HG02642 (cell line): ENCODE measurements at regions not wholly inside any gene's neighbourhood (a gene's known extent, or its start where the extent isn't known, plus 50 kb on each side); places are given as distances from the start of the nearest gene placed in this dataset.
"Not testable (repeated sequence)": the region's sequence is repeated elsewhere in the genome, so short reads cannot be mapped to it uniquely, and the experiment has no call there.

ENCODE experiments used
- ATAC-seq: cut with Tn5 transposase; IDR thresholded peaks from one replicate; pipeline ENCODE4 v1.9.1; 2021; ENCODE audit warnings: mild to moderate bottlenecking; ENCODE audit not compliant: unreplicated experiment, poor library complexity

DNA sequence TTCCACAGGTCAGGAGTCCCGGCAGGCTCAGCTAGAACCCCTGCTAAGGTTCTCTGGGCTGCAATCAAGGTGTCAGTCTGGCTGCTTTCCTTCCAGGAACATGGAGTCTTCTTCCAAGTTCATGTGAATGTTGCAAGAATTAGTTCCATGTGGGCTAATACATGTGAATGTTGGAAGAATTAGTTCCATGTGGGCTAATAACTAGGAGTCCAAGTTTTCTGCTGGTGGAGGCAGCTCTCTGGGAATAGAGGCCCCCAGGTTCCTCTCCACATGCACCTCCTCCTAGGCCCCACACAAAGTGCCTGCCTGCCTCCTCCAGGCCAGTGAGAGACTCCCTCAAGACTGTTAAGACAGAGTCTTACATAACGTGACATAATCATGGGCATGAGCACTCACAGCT is 140.8 kb upstream of the SLC35G4 start:
- ATAC-seq, result no peak

DNA sequence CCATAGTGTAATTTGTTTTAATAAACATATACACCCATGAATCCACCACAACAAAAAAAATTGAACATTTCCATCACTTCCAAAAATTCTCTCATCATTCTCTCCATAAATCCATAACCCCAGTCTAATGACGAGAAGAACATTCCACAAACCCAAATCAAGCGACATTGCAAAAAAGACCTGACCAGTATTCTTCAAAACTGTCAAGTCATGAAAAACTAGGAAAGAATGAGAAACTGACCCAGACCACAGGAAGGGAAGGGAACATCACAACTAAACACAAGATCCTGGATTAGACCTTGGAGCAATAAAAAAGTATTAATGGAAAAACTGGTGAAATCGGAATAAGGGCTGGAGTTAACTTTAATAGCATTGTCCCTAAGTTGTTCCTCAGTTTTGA is 141.3 kb upstream of the SLC35G4 start:
- ATAC-seq, result no peak

DNA sequence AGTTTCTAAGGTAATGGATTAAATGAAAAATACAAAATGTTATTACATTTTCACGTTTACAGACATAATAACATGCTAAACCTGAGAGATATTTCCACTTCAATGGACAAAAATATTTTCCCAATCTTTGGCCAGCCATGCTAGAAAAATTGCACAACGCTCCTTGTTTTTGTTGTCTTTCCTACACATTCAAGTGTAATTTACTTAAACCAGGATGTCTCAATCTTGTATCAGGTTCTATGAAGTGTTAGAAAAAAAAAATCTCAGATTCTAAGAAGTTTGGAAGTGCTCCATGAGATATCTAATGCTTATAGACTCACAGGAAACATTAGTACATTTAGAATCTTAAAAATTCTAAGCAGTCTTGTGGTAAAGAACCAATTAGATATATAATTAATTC is 141.8 kb upstream of the SLC35G4 start:
- ATAC-seq, result no peak

DNA sequence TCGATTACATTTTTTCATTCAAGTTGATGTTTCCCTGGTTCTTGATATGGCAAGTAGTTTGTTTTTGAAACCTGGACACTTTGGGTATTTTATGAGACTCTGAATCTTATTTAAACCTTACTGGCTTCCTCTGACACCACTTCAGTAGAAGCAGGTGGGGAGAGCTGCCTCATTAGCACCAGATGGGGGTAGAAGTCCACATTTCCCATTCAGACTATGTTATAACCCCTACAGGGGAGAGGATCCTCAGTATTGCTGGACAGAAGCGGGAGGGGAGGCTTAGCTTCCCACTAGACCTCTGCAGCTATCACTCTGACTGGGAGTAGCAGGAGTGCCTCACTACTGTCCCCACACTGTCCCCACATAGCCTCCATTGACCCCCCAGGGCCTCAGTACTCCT is 145.3 kb upstream of the SLC35G4 start:
- no peak for ATAC-seq

DNA sequence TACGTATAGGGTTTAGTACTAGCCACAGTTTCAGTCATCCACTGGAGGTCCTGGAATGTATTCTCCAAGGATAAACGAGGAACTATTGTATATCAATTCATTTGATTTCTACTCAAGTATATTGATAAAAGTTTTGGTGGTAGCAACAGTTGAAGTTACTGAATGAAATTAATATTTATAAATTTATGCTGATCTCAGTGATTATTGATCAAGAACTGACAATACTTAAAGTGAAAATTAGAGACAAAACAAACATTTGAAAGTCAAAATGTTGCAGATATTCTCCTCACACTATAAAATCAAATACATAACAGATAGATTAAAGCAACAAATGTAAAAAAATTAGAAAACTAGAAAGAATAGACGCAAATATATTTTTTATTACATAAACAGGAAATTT is 150.9 kb upstream of the SLC35G4 start:
- no peak for ATAC-seq

DNA sequence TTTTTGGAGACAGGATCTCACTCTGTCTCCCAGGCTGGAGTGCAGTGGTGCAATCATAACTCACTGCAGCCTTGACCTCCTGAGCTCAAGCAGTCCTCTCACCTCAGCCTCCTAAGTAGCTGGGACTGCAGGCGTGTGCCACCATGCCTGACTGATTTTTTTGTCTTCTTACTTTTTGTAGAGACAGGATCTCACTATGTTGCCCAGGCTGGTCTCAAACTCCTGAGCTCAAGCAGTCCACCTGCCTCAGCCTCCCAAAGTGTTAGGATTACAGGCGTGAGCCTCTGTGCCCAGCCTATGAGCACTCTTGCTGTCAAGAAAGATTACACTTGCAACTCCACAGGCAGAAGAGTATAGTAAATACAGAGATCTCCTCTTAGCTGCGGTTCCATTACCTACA is 151.5 kb upstream of the SLC35G4 start:
- not testable (repeated sequence) for ATAC-seq

DNA sequence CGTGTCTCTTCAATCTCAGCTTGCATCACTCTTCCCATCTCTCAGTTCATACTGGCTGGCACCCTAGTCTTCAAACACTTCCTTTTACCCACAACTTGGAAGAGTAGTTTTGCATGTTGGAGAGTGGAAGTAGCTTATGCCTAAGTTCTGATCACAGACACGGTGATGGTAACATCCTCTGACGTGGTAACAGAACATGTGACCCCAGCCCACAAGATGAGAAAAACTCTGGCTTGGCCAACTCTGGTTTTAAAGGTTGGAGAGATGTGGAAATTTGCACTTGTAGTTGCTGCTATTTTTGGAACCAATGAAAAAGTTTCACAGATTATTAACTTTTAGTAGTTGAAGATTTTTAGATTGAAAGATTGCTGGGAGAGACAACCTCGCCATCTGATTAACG is 155.4 kb upstream of the SLC35G4 start:
- ATAC-seq, result no peak

DNA sequence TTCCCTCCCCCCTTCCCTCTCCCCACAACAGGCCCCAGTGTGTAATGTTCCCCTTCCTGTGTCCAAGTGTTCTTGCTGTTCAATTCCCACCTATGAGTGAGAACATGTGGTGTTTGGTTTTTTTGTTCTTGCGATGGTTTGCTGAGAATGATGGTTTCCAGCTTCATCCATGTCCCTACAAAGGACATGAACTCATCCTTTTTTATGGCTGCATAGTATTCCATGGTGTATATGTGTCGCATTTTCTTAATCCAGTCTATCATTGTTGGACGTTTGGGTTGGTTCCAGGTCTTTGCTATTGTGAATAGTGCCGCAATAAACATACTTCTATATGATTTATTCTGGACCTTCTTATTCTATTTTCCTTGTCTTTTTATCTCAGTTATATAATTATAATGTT is 165.2 kb upstream of the SLC35G4 start:
- not testable (repeated sequence) for ATAC-seq

DNA sequence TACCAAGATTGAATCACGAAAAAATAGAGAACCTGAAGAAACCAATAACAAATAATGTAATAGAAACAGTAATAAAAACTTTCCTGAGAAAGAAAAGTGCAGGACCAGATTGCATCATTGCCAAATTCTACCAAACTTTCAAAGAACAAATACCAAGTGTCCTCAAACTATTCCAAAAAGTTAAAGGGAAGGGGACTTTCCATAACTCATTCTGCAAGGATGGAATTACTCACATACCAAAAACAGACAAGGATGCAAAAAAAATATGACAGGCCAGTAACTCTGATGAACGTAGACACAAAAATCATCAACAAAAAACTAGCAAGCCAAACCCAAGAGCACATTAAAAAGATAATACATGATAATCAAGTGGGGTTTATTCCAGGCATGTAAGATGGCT is 172.3 kb upstream of the SLC35G4 start:
- ATAC-seq, result no peak

DNA sequence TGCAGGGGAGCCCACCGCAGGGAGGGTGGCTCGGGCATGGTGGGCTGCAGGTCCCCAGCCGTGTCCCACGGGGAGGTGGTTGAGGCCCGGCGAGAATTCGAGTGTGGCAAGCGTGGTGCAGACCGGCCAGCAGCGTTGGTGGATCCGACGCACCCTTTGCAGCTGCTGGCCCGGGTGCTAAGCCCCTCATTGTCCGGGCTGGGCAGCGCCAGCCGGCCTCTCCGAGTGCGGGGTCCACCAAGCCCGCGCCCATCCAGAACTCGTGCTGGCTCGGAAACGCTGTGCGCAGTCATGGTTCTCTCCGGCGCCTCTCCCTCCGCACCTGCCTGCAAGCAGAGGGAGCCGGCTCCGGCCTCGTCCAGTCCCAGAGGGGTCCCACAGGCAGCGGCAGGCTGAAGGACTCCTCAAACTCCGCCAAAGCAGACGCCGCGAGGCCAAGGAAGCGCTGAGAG is 177.0 kb upstream of the SLC35G4 start:
- no peak for ATAC-seq

DNA sequence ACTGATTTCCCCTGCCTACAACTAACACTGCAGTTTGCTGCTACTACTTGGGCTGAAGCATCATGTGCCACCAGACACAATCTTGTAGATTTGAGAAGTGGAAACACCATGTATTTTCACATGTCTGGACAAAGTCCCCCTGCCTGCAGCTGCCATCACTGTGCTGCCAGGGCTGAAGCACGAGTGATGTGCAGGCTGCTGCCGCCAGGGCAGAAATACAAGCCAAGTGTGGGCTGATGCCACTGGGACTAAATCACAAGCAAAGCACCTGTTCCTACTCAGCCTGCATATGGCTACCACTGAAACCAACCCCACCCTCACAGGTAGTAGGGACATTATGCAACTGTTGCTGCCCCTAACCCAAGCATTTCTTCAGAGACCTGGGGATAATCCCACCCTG is 179.5 kb upstream of the SLC35G4 start:
- no peak for ATAC-seq

DNA sequence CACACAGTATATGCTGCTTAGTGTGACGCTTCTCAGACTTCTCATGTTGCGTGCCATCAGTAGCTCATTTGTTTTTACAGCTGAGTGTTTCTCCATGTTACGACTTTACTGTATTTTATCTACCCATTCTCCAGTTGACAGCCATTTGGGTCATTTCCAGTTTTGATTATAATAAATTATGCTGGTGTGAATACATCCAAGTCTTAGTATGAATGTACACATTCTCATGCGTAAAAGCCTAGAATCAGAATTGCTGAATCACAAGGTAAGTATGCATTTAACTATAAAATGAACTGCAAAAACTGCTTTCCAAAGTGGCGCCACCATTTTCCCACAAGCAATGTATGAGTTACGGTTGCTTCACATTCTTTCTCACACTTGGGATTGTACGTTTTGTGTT is 184.2 kb upstream of the SLC35G4 start:
- no peak for ATAC-seq

DNA sequence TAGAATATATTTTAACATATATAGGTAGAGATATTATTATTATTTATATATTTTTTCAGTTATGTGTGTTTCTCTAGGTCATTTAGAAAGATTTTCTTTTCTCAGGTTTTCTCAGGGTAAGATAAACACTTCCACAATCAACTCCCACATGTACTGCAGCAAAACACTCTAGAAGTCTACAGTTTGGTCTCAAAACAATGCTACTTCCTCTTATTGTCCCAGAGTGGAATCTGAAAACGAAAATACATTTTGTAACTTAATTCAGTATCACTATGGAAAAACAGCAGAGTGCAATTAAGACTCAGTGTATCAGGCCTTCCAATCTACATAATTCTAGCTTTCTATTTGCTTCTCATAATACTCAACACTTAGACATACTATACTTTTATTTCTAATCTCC is 190.1 kb upstream of the SLC35G4 start:
- ATAC-seq, result no peak

DNA sequence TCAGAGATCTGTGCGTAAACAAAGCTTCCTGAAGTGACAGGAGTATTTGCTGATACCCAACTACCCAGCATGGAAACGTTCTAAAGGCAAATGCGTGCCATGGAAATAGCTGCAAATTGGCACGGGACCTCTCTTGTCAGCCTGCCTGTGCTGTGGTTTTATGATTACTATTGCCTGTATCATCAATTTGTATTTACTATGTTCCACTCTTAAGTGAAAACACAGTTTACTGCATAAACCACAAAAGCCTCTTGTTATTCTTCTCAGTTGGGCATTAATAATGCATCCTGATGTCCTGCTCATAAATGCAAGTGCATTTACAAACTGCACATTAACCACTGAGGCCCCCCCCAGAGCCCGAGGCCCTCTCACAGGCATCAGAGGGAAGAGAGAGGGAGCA is 196.6 kb upstream of the SLC35G4 start:
- no peak for ATAC-seq

DNA sequence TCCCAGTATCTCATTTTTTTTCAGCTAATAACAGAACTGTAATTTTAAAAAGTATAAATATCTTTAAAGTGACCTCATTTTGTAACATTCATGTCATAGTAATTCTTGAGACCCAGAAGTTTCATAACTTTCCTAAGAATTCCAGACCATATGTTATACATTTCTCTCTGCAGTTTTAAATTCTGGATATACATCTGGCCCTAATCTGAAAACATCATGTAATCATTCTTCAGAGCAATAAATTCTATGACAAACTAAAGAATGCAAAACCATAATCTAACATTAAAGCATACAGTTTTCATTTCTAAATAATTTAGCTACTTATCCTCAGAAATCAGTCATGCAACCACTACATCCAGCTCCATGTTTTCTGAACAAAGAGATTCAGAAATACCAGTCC is 198.3 kb upstream of the SLC35G4 start:
- no peak for ATAC-seq

DNA sequence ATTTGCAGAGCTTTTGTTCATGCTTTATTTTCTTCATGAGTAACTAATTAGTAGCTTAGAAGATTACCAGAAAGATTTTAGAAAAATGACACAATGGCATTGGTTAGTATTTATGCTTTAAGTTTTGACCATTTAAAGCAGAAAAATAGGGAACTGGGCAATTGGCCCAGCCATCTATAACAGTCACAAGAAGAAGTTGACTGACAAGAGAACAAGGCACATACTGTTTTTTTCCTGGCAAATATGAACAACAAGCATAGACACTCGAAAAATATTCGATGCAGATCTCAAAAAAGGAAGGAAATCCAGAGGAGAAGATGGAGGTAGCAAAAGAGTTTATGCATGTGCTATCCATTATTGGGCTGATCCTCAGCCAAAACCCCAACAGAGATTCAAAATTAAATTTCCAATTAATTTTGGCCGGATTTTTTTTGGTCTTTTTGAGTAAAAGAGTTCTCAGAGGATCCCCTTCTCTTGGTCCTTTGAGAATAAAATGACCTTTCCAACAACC is 200.8 kb upstream of the SLC35G4 start:
- ATAC-seq, result no peak

DNA sequence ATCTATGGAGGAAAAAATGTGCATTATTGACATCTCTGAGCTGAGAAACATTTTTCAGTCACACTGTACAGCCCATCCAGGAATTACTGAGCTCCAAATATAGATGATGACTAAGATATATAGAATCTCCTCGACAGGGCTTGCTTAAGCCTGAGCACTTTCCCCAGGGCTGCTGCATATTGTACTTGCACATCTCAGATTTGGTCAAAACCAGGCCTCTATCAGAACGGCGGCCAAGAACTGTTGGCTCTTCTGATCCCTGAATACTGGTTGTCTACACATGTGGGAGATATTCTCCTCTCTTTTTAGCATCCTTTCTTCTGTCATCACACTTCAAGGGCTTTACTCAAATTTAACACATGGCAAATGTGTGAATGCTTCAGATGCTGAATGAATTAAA is 201.5 kb upstream of the SLC35G4 start:
- ATAC-seq, result no peak

DNA sequence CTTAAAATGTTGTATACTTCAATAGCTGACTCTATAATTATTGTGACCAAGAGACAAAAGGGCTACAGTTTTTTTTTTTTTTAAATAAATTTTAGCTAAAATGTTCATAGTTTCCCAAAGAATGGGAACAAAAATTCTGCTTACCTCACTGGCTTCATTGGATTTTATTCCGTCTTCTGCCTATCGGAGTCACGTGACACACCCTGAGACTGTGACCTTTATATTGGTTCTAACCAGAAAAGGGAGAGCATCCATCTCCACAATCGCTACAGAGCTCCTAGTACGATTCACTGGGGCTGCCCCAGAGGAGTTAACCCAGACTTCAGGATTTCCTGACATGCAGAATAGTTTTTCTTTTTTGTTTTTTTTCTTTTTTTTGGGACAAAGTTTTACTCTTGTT is 203.6 kb upstream of the SLC35G4 start:
- ATAC-seq, result no peak

DNA sequence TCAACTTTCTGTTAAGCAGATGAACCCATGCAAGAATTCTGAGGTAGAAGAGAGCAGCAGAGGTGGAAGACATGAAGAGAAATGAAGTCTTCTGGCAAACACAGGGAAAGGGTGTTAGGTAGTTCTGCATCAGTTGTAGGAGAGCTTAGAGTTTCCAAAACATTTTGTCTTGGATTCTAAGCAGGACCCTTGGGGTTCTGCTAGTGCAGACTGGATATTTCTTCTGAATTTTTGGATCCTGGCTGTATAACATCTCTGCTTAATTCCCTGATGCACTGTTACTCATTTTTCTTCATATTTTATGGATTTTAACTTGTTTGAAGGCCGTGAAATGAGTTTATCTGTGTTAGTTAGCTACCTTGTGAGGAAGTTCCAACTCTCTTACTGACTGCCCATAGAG is 208.7 kb upstream of the SLC35G4 start:
- ATAC-seq, result no peak

DNA sequence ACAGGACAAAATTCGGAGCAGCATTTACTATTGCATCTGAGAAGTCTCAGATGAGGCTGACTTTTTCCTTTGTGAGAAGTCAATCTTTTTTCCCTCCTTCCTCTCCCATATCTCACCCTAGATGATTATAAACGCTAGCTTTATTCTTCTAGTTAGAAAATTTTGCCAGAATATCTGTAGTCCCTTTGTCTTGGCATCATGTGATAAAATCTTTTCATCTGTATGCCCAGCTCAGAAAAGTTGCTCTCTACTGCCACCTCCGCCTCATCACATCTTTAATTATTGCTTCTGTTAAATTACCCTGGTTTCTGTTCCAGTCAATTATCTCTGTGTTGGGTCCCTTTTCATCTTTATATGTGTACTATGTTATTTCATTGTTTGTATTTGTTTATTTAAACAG is 210.8 kb upstream of the SLC35G4 start:
- no peak for ATAC-seq

DNA sequence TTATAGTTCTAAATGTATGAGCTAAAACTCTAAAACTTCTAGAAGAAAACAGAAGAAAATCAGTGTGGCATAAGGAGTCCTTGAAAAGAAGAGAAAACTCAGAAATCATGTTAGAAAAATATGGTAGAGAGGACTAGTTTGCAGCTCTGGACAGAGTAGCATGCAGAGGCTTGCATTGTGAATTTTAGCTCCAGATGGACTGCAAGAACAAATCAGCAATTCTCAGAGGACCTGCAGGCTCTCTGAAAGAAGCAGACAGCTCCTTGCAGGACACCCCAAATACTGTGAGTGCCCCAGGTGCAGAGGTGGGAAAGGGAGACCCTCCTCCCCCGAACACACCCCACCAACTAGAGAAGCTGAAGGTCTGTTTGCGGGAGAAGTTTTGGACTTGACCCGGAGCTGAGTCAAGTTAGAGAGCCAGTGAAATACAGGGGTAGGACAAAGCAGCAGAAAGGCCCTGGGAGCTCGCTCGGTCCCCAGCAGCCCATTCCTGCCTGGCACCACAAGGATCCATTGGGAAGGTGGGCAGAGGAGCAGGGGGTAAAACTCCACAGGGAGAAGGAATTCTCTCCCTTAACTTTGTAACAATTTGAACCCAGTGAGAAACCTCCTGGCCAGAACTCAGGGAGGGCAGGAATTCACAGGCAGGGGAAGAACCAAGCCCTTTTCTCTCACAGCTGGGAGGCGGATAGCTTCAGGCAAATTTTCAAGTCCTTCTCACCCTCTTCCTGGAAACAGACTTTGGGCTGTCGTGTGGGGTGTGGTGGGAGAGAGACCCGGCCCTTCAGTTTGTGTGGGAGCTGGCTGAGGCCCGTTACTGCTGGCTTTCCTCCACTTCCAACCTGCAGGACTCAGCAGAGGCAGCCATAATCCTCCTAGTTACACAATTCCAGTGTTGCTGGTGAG is 216.2 kb upstream of the SLC35G4 start:
- no peak for ATAC-seq

DNA sequence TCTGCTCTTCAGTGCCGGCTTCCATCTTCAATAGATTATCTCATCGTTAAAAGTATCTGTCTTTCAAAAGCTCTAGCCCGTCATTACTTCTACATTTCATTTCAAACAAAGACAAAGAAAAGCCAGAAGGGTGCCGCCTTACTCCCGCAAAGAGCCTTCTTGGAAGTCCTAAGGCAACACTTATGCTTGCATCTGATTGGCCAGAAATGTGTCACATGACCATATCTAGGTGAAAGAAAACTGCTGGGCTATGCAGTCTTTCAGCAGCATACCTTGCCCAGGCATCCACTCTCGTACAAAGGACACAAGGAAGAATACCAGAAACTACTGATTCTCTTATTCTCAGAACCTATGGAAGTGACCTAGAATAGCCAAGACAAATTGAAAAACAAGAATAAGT is 217.1 kb upstream of the SLC35G4 start:
- no peak for ATAC-seq
